ENCODE measurements at regions not wholly inside any gene's neighbourhood (a gene's known extent, or its start where the extent isn't known, plus 50 kb on each side); places are given as distances from the start of the nearest gene placed in this dataset.

DNA sequence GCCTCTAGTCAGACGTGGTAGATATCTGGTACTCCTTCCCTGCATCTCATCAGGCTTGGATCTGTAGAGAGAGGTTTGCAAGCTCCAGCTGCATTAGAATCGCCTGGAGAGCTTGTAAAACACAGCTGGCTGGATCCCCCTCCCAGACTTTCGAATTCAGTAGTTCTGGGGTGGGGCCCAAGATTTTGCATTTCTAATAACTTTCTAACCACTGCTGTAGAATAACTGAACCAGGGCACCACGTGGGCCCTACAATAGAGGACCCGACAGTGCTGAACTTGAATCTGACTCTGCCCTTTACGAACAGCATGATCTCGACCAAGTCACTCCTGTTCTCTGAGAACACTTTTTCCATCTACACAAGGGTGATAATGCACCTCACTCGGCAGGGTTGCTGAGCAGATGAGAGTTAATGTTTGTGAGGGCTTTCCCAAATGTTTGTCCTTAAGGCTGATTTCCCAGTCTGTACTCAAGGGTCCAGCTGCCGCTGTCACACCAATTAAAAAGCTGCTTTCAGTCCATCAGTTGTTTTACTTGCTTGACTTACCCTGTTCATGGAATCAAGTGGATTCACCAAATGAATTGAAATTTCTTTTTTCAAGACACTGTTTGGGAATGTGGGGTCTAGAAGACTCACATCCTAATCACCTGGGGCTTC is 86.6 kb upstream of the SLC24A4 start:
- no peak for TF ChIP-seq POLR2A (IDR thresholded peaks at IDR 0.05)
- no peak for TF ChIP-seq CTCF (IDR thresholded peaks at IDR 0.05)
